HFF-Myc (cell line): ENCODE measurements at regions not wholly inside any gene's neighbourhood (a gene's known extent, or its start where the extent isn't known, plus 50 kb on each side); places are given as distances from the start of the nearest gene placed in this dataset.

Experiments used
- DNase-seq: peaks from one replicate; pipeline ENCODE4 v3.0.0-alpha.2; 2011; ENCODE audit warnings: low read depth; ENCODE audit errors: extremely low read depth
- H3K4me3 ChIP-seq: replicated peaks from 2 replicates; pipeline ENCODE4 v1.5.1; 2011; ENCODE audit warnings: low read depth, mild to moderate bottlenecking, control low read depth, low read length
- CTCF ChIP-seq: IDR thresholded peaks from 2 replicates; pipeline ENCODE4 v1.5.1; 2012; ENCODE audit warnings: mild to moderate bottlenecking, low read depth, low read length, control low read depth; ENCODE audit errors: missing control alignments

GRCh38 chr4:107210450-107211239 lies 174.5 kb upstream of the DKK2 start:
- TF ChIP-seq CTCF = no peak
- H3K4me3 ChIP-seq = peak overlapping the region; percentile 28
- no peak for DNase-seq

DNA sequence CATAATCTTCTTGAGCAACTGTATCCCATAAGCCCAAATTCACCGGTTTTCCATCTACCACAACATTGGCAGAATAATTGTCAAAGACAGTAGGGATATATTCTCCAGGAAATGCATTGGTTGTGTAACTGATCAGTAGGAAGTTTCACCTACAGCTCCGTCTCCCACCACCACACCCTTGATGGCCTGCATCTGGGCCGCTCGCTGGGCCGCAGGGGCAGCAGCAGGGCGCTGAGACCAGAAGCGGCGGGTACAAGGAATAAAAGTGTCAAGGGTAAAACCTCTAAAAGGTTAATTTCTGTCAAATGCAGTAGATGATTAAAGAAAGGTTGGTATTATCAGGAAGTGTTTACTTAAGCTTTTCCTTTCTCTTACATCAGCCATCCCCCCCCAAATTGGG lies 167.6 kb upstream of the DKK2 start:
- TF ChIP-seq CTCF = no peak
- no peak for DNase-seq
- no peak overlapping the region for H3K4me3 ChIP-seq

GRCh38 chr4:107202744-107203143 lies 166.6 kb upstream of the DKK2 start:
- TF ChIP-seq CTCF = no peak
- no peak for DNase-seq

GRCh38 chr4:107197121-107197520 lies 161.0 kb upstream of the DKK2 start:
- no peak overlapping the region for H3K4me3 ChIP-seq
- no peak for TF ChIP-seq CTCF
- no peak for DNase-seq

More at GRCh38 chr4:107202744-107203143, 166.6 kb upstream of the DKK2 start:
- no peak overlapping the region for H3K4me3 ChIP-seq

DNA sequence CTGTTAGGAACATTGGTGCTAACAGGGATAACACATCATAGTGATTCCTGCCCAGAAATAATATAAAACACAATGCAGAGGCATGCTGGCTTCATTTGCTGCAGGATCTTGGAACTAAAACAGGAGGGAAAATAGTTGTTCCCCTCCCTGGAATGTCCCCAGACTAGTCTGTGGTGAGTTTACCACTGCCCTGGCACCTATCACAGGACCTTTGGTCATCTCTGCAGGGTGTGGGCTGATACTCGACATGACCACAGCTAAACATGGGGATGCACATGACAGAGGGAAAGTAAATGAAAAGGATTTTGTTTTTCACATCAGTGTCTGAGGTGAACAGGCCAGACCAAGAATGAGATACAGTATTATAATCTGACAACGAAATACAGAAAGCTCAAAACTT lies 160.2 kb upstream of the DKK2 start:
- no peak for TF ChIP-seq CTCF
- no peak for DNase-seq
- no peak overlapping the region for H3K4me3 ChIP-seq

DNA sequence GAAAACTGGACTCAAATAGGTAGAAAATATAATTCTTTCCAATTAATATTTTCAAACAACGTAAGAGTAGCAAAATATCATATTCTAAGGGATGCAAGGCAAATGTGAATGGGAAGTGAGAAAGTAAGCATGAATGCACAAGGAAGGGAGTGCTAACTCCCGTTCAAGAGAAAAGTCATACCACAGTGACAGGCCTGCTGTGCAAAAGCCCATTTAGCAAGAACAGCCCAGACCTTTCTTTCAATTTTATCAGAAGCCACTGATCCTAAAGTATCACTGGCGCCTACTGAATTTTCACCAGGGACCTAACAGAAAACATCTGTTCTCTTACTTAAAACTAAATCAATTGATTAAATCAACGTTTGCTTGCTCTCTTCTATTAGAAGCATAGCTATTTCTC lies 157.9 kb upstream of the DKK2 start:
- no peak for DNase-seq
- no peak for TF ChIP-seq CTCF
- H3K4me3 ChIP-seq = no peak overlapping the region

DNA sequence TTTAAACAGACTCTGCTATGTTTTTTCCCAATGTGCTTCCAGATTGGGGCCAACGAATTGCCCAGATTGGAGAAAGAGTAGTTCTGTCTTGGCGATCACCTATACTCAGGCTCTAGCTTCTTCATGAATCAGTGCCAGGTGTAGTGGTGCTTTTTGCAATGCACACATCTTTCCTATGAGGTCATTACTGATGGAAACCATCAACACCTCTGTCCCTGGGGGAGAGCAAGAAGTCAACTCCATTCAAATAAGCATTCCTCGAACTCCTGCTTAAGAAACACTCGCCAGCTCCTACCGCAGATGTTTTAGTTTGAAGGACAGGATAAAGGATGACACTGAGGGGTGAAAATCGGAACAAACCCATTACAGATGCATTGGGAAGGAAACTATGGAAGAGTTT lies 156.5 kb upstream of the DKK2 start:
- DNase-seq = no peak
- H3K4me3 ChIP-seq = no peak overlapping the region
- TF ChIP-seq CTCF = no peak
